ENCODE measurements at regions not wholly inside any gene's neighbourhood (a gene's known extent, or its start where the extent isn't known, plus 50 kb on each side); places are given as distances from the start of the nearest gene placed in this dataset.

DNA sequence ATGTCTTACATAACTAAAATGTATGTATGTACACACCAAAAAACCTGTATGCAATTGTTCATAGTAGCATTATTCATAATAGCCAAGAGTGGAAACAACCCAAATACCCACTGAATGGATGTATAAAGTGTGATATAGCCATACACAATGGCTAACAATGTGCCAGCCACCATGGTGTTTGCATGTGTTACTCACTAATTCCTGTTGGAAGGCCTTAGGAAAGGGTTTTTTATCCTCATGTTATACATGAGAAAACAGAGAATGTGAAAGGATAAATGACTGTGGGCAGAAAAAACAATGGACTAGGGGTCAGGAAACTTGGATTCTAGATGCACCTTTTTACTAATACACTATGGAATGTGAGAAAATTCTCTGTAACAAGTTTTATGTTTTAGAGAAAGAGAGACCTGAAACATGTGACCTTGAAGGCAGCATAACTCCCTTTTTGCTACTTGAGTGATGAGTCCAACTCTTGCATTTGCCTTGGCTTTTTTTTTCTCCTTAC, 55.7 kb downstream of the TIGD2 start:
- no peaks in the 10 kb centered on the region for H3K36me3 ChIP-seq (ENCODE audit: control insufficient read depth in 1 of 2, insufficient read depth in 2 of 2, low read length in 1 of 2)
- ATAC-seq (ENCODE audit: low FRiP score) (no peak), DNase-seq (no peak)
- intact Hi-C loops (cut with DNase I): loop anchor here in 1 of 2 donors (10.0 kb wide), 1 partner anchor 268 kb away; no protein-coding TSS in a partner anchor
- H3K27ac ChIP-seq (ENCODE audit: low read depth in 1 of 2, low read length in 2 of 2): no peak overlapping the region
- no peaks in the 10 kb centered on the region for H3K9me3 ChIP-seq (ENCODE audit: control insufficient read depth, low read length)
- no peaks in the 10 kb centered on the region for H3K27me3 ChIP-seq (ENCODE audit: control insufficient read depth in 1 of 2, insufficient read depth in 2 of 2, low read length in 1 of 2)
- H3K4me1 ChIP-seq (ENCODE audit: control insufficient read depth in 1 of 2, insufficient read depth in 2 of 2, low read length in 2 of 2): no peaks in the 10 kb centered on the region
- H3K4me3 ChIP-seq (ENCODE audit: low read length in 2 of 2): no peak overlapping the region

DNA sequence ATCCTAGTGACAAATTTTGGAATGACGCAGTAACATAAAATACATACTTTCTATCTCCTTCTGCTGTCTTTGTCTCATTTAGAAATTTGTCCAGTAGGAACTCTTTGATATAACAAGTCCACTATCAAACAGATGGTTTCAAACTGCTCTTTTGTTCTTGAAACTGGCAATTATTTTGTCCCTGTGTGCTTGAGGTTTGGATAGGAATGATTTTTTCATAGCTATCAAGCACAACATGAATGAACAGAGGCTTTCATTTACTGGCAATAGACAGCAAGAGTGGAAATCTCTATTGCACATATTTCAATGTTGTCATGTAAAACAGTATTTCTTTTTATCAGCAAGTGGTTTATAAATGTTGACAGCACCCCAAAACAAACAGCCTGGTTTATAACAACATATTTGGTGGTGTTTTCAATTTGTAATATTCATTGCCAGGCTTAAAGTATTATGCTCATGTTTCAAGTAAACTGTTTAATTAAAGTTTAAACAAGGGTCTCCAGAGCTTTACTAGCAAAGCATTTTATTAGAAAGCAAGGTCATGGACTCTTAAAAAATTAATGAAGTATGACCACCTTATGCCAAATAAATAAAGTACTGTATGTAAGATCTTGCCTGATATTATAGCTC, 60.0 kb downstream of the TIGD2 start:
- Histone ChIP-seq H3K27me3 (ENCODE audit: control insufficient read depth in 1 of 2, insufficient read depth in 2 of 2, low read length in 1 of 2) (no peaks in the 10 kb centered on the region), H3K9me3 (ENCODE audit: control insufficient read depth, low read length) (no peaks in the 10 kb centered on the region), H3K4me3 (ENCODE audit: low read length in 2 of 2) (no peak overlapping the region), H3K4me1 (ENCODE audit: control insufficient read depth in 1 of 2, insufficient read depth in 2 of 2, low read length in 2 of 2) (no peaks in the 10 kb centered on the region), H3K36me3 (ENCODE audit: control insufficient read depth in 1 of 2, insufficient read depth in 2 of 2, low read length in 1 of 2) (no peaks in the 10 kb centered on the region), H3K27ac (ENCODE audit: low read depth in 1 of 2, low read length in 2 of 2) (no peak overlapping the region)
- DNase-seq: no peak
- intact Hi-C loops (cut with DNase I): no loop called here
- no peak for ATAC-seq (ENCODE audit: low FRiP score)
- WGBS, 2 donors: 95 to 100% methylated on average over 1 of the region's 1 CpG

DNA sequence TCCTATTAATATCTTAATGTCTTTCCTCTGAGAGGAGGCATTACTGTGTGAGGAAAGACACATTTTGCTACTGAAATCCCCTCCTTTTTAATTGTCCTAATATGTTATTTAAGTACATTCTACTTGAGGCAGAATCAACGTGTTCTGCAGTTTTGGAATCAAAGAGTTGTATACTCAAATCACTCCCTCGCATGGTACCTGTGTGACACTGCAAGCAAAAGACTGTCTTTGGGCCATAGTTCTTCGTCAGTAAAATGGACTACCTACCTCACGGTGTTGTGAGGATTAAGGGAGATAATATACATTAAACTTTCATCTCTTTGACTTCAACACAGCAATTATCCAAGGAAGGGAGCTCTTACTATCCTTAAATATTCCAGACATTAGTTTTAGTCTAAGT, 61.5 kb downstream of the TIGD2 start:
- DNase-seq (no peak), ATAC-seq (ENCODE audit: low FRiP score) (no peak)
- Histone ChIP-seq H3K4me1 (ENCODE audit: control insufficient read depth in 1 of 2, insufficient read depth in 2 of 2, low read length in 2 of 2) (no peaks in the 10 kb centered on the region), H3K27me3 (ENCODE audit: control insufficient read depth in 1 of 2, insufficient read depth in 2 of 2, low read length in 1 of 2) (no peaks in the 10 kb centered on the region), H3K9me3 (ENCODE audit: control insufficient read depth, low read length) (no peaks in the 10 kb centered on the region), H3K27ac (ENCODE audit: low read depth in 1 of 2, low read length in 2 of 2) (no peak overlapping the region), H3K36me3 (ENCODE audit: control insufficient read depth in 1 of 2, insufficient read depth in 2 of 2, low read length in 1 of 2) (no peaks in the 10 kb centered on the region), H3K4me3 (ENCODE audit: low read length in 2 of 2) (no peak overlapping the region)
- intact Hi-C loops (cut with DNase I): no loop called here
- 76 to 82% methylated on average over 4 of the region's 4 CpGs for WGBS, 2 donors

DNA sequence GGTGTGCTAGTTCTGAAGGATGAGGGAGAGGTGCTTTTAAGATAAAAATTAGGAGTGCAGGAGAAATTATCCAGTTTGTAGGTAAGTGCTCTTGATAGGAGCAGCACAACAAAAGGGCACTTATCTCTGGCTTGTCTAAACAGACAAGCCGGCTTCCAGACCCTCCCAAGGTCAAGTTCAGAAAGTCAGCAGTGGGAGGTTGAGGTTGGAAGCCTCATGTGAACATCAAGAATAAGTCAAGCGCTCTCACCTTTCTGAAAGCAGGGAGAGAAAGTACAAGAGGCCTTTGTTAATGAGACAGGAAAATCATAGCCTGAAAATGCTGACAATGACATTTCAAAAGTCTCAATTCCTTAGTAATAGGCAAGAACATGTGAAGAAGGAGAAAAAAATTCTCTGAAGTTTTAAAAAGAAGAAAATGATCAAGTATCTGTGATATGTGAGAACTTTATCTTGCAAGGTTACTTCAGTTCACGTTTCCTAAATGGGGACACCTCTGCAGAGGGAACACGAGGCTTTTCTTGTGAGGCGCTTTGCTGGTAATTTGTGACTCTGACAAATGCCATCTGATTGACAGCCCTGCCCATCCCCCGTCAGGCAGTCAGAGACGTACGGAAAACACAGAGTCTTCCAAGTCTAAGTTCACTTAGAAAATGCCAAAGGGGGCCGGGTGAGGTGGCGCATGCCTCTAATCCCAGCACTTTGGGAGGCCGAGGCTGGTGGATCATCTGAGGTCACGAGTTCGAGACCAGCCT, 62.2 kb downstream of the TIGD2 start:
- WGBS, 2 donors: 73 to 75% methylated on average over 13 of the region's 13 CpGs
- ATAC-seq (ENCODE audit: low FRiP score): no peak
- H3K4me3 ChIP-seq (ENCODE audit: low read length in 2 of 2): no peak overlapping the region
- H3K4me1 ChIP-seq (ENCODE audit: control insufficient read depth in 1 of 2, insufficient read depth in 2 of 2, low read length in 2 of 2): no peaks in the 10 kb centered on the region
- H3K27ac ChIP-seq (ENCODE audit: low read depth in 1 of 2, low read length in 2 of 2): no peak overlapping the region
- intact Hi-C loops (cut with DNase I): no loop called here
- H3K9me3 ChIP-seq (ENCODE audit: control insufficient read depth, low read length): no peaks in the 10 kb centered on the region
- H3K27me3 ChIP-seq (ENCODE audit: control insufficient read depth in 1 of 2, insufficient read depth in 2 of 2, low read length in 1 of 2): no peaks in the 10 kb centered on the region
- no peaks in the 10 kb centered on the region for H3K36me3 ChIP-seq (ENCODE audit: control insufficient read depth in 1 of 2, insufficient read depth in 2 of 2, low read length in 1 of 2)
- DNase-seq: no peak

DNA sequence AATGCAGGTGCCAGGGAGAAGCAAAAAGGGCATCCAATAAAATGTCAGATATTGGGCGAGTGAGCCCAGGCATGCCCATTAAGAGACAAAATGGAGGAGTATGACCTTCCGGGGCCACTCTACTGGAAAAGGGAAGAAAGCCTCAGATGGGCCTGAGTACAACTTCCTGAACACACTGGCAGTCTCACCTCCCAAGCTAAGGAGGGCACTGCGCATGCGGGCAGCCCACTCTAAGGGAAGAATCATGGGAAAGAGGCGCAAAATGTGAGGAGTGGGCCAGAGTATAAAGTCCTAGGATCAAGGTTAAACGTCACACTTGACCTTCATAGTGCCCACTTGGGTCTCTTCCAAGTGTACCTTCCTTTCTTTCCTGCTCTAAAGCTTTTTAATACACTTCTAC, 63.5 kb downstream of the TIGD2 start:
- no peaks in the 10 kb centered on the region for H3K36me3 ChIP-seq (ENCODE audit: control insufficient read depth in 1 of 2, insufficient read depth in 2 of 2, low read length in 1 of 2)
- no peaks in the 10 kb centered on the region for H3K9me3 ChIP-seq (ENCODE audit: control insufficient read depth, low read length)
- intact Hi-C loops (cut with DNase I): no loop called here
- DNase-seq (no peak), ATAC-seq (ENCODE audit: low FRiP score) (no peak)
- no peaks in the 10 kb centered on the region for H3K4me1 ChIP-seq (ENCODE audit: control insufficient read depth in 1 of 2, insufficient read depth in 2 of 2, low read length in 2 of 2)
- no peak overlapping the region for H3K4me3 ChIP-seq (ENCODE audit: low read length in 2 of 2)
- no peaks in the 10 kb centered on the region for H3K27me3 ChIP-seq (ENCODE audit: control insufficient read depth in 1 of 2, insufficient read depth in 2 of 2, low read length in 1 of 2)
- H3K27ac ChIP-seq (ENCODE audit: low read depth in 1 of 2, low read length in 2 of 2): no peak overlapping the region
- WGBS, 2 donors: 91 to 96% methylated on average over 6 of the region's 6 CpGs

DNA sequence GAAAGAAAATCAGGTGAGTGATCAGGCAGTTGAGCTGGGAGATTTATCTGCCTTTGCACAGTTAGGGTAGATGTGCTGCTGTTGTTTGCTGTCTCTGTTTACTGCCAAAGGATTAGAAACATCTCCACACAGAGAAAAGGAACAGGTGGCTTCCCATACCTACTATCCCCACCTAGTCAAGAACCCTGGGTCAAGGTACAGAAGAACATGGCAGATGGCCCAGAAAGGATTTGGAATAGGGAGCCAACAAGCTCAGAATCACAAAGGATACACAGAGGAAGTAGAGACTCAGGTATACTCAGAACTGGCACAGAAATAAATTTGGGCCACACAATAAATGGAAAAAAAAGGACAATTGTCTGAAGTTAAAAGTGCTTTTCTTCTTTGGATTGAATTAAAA, 64.3 kb downstream of the TIGD2 start:
- no peak overlapping the region for H3K27ac ChIP-seq (ENCODE audit: low read depth in 1 of 2, low read length in 2 of 2)
- H3K9me3 ChIP-seq (ENCODE audit: control insufficient read depth, low read length): no peaks in the 10 kb centered on the region
- no peaks in the 10 kb centered on the region for H3K36me3 ChIP-seq (ENCODE audit: control insufficient read depth in 1 of 2, insufficient read depth in 2 of 2, low read length in 1 of 2)
- DNase-seq: no peak
- intact Hi-C loops (cut with DNase I): no loop called here
- no peak for ATAC-seq (ENCODE audit: low FRiP score)
- H3K27me3 ChIP-seq (ENCODE audit: control insufficient read depth in 1 of 2, insufficient read depth in 2 of 2, low read length in 1 of 2): no peaks in the 10 kb centered on the region
- H3K4me3 ChIP-seq (ENCODE audit: low read length in 2 of 2): no peak overlapping the region
- no peaks in the 10 kb centered on the region for H3K4me1 ChIP-seq (ENCODE audit: control insufficient read depth in 1 of 2, insufficient read depth in 2 of 2, low read length in 2 of 2)

DNA sequence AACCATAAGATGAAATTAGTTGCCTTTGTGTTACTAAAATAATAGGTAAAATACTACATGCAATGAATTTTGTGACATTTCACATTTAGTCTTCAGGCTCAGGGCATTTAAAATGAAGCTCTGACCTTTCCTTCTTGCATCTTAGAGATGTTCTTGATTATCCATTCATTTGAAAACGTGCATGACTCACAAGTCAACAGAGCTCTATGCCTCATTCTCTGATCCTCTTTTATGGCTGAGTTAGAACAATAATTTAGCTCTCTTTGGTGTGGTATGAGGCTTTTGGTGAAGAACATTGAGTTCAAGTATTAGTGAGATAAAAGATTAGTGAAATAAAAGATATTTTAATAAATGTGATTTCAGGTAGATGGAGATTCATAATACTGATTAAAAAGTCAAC, 66.5 kb downstream of the TIGD2 start:
- H3K36me3 ChIP-seq (ENCODE audit: control insufficient read depth in 1 of 2, insufficient read depth in 2 of 2, low read length in 1 of 2): no peaks in the 10 kb centered on the region
- DNase-seq (no peak), ATAC-seq (ENCODE audit: low FRiP score) (no peak)
- no peak overlapping the region for H3K27ac ChIP-seq (ENCODE audit: low read depth in 1 of 2, low read length in 2 of 2)
- 48 to 54% methylated on average over 1 of the region's 1 CpG for WGBS, 2 donors
- H3K4me3 ChIP-seq (ENCODE audit: low read length in 2 of 2): no peak overlapping the region
- no peaks in the 10 kb centered on the region for H3K27me3 ChIP-seq (ENCODE audit: control insufficient read depth in 1 of 2, insufficient read depth in 2 of 2, low read length in 1 of 2)
- H3K4me1 ChIP-seq (ENCODE audit: control insufficient read depth in 1 of 2, insufficient read depth in 2 of 2, low read length in 2 of 2): no peaks in the 10 kb centered on the region
- no peaks in the 10 kb centered on the region for H3K9me3 ChIP-seq (ENCODE audit: control insufficient read depth, low read length)
- intact Hi-C loops (cut with DNase I): no loop called here

DNA sequence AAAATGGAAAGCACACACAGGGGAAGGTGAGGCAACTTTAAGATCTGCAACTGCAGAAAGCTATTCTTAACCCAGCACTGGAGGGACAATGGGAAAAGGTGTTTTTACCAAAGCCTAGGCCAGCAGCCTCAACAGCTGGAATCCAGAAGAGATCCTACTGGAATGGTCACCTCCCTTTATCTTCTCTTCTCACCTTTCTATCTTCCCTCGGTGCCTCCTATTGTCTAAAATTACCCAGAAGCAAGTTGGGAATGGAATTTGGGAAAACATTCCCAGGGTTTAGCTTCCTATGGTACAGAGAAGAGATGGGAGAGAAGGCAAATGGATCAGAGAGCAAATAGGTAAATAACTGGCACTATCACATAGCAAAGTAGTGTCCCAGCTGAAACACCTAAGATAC, 73.1 kb downstream of the TIGD2 start:
- DNase-seq (no peak), ATAC-seq (ENCODE audit: low FRiP score) (no peak)
- H3K4me3 ChIP-seq (ENCODE audit: low read length in 2 of 2): no peak overlapping the region
- 11 to 34% methylated on average over 1 of the region's 1 CpG for WGBS, 2 donors
- no peaks in the 10 kb centered on the region for H3K27me3 ChIP-seq (ENCODE audit: control insufficient read depth in 1 of 2, insufficient read depth in 2 of 2, low read length in 1 of 2)
- H3K27ac ChIP-seq (ENCODE audit: low read depth in 1 of 2, low read length in 2 of 2): no peak overlapping the region
- intact Hi-C loops (cut with DNase I): no loop called here
- no peaks in the 10 kb centered on the region for H3K4me1 ChIP-seq (ENCODE audit: control insufficient read depth in 1 of 2, insufficient read depth in 2 of 2, low read length in 2 of 2)
- no peaks in the 10 kb centered on the region for H3K36me3 ChIP-seq (ENCODE audit: control insufficient read depth in 1 of 2, insufficient read depth in 2 of 2, low read length in 1 of 2)
- H3K9me3 ChIP-seq (ENCODE audit: control insufficient read depth, low read length): no peaks in the 10 kb centered on the region

Measured in aorta (tissue), 5 donors.